ENCODE measurements at regions not wholly inside any gene's neighbourhood (a gene's known extent, or its start where the extent isn't known, plus 50 kb on each side); places are given as distances from the start of the nearest gene placed in this dataset.

GRCh38 chr9:106648799-106649198, 214.2 kb upstream of the ZNF462 start:
- TF ChIP-seq ZFP30 (CRISPR knock-in tag; IDR thresholded peaks at IDR 0.05) (no peak), TOX (CRISPR knock-in tag; IDR thresholded peaks at IDR 0.05; ENCODE audit: borderline replicate concordance) (no peak), GLIS3 (CRISPR knock-in tag; IDR thresholded peaks at IDR 0.05) (no peak), ARNTL (CRISPR knock-in tag; IDR thresholded peaks at IDR 0.05; ENCODE audit: borderline replicate concordance, low read depth) (no peak), PATZ1 (CRISPR knock-in tag; IDR thresholded peaks at IDR 0.05; ENCODE audit: borderline replicate concordance) (no peak), ZNF8 (CRISPR knock-in tag; IDR thresholded peaks at IDR 0.05) (no peak), ZFP3 (CRISPR knock-in tag; IDR thresholded peaks at IDR 0.05) (no peak), ZNF70 (CRISPR knock-in tag; IDR thresholded peaks at IDR 0.05) (no peak)
